GM12891 (cell line): ENCODE measurements at regions not wholly inside any gene's neighbourhood (a gene's known extent, or its start where the extent isn't known, plus 50 kb on each side); places are given as distances from the start of the nearest gene placed in this dataset.

Experiments
- POLR2A ChIP-seq: IDR thresholded peaks from 2 replicates; pipeline ENCODE4 v1.6.1; 2011; ENCODE audit warnings: low read depth, low read length, control low read depth
- POLR2AphosphoS5 ChIP-seq: IDR thresholded peaks from 2 replicates; pipeline ENCODE4 v1.6.1; 2011; ENCODE audit warnings: low read depth, low read length, control low read depth
- SPI1 ChIP-seq: IDR thresholded peaks from 2 replicates; pipeline ENCODE4 v1.6.1; 2011; ENCODE audit warnings: low read depth, low read length, control low read depth
- TAF1 ChIP-seq: IDR thresholded peaks from 2 replicates; pipeline ENCODE4 v1.6.1; 2011; ENCODE audit warnings: low read depth, low read length, control low read depth

- TF ChIP-seq POLR2A (no peak), POLR2AphosphoS5 (no peak), SPI1 (no peak), TAF1 (no peak)
Observed at GRCh38 chr18:6605115-6605869, 124.2 kb upstream of the ARHGAP28 start.
